Pulmonary artery endothelial cell (primary cell): ENCODE measurements at regions not wholly inside any gene's neighbourhood (a gene's known extent, or its start where the extent isn't known, plus 50 kb on each side); places are given as distances from the start of the nearest gene placed in this dataset.
"Not testable (repeated sequence)": the region's sequence is repeated elsewhere in the genome, so short reads cannot be mapped to it uniquely, and the experiment has no call there.

Experiments used
- DNase-seq: peaks from one replicate; pipeline ENCODE4 v3.0.0-alpha.2; 2011; ENCODE audit warnings: low read depth, low spot score

- DNase-seq = no peak
These were observed 1460.8 kb downstream of the RAPGEF2 start for GRCh38 chr4:160563552-160564282.

- DNase-seq = no peak
These were observed 1464.8 kb downstream of the RAPGEF2 start for GRCh38 chr4:160567634-160568033.

GRCh38 chr4:160570271-160570670 lies 1467.4 kb downstream of the RAPGEF2 start:
- no peak for DNase-seq

- DNase-seq = not testable (repeated sequence)
These were observed 1471.4 kb downstream of the RAPGEF2 start for GRCh38 chr4:160574272-160574671.

- no peak for DNase-seq
These were observed 1477.7 kb downstream of the RAPGEF2 start for GRCh38 chr4:160580581-160580980.

GRCh38 chr4:160592258-160592657 lies 1489.4 kb downstream of the RAPGEF2 start:
- DNase-seq = no peak

- DNase-seq = no peak
These were observed 1492.8 kb downstream of the RAPGEF2 start for GRCh38 chr4:160595646-160596045.

GRCh38 chr4:160604541-160604940 lies 1501.7 kb downstream of the RAPGEF2 start:
- no peak for DNase-seq

GRCh38 chr4:160611181-160611580 lies 1508.3 kb downstream of the RAPGEF2 start:
- DNase-seq = no peak

- no peak for DNase-seq
These were observed 1528.2 kb downstream of the RAPGEF2 start for GRCh38 chr4:160631044-160631443.

- DNase-seq = no peak
These were observed 1511.0 kb downstream of the FSTL5 start for GRCh38 chr4:160652790-160653189.

GRCh38 chr4:160675550-160675949 lies 1488.2 kb downstream of the FSTL5 start:
- no peak for DNase-seq

- DNase-seq = no peak
These were observed 1478.1 kb downstream of the FSTL5 start for GRCh38 chr4:160685729-160686128.

- no peak for DNase-seq
These were observed 1462.1 kb downstream of the FSTL5 start for GRCh38 chr4:160701671-160702070.

GRCh38 chr4:160709026-160709425 lies 1454.8 kb downstream of the FSTL5 start:
- no peak for DNase-seq

- DNase-seq = no peak
These were observed 1454.3 kb downstream of the FSTL5 start for GRCh38 chr4:160709546-160709945.

GRCh38 chr4:160716551-160716950 lies 1447.2 kb downstream of the FSTL5 start:
- no peak for DNase-seq

- no peak for DNase-seq
These were observed 1446.0 kb downstream of the FSTL5 start for GRCh38 chr4:160717848-160718247.

- DNase-seq = no peak
These were observed 1439.7 kb downstream of the FSTL5 start for GRCh38 chr4:160724063-160724462.

GRCh38 chr4:160745126-160745525 lies 1418.7 kb downstream of the FSTL5 start:
- no peak for DNase-seq

- not testable (repeated sequence) for DNase-seq
These were observed 1417.2 kb downstream of the FSTL5 start for GRCh38 chr4:160746585-160746984.

GRCh38 chr4:160772668-160773067 lies 1391.1 kb downstream of the FSTL5 start:
- no peak for DNase-seq

- no peak for DNase-seq
These were observed 1368.6 kb downstream of the FSTL5 start for GRCh38 chr4:160795216-160795615.

GRCh38 chr4:160808174-160808573 lies 1355.6 kb downstream of the FSTL5 start:
- DNase-seq = no peak
